AG09309 (cell line): ENCODE measurements at regions not wholly inside any gene's neighbourhood (a gene's known extent, or its start where the extent isn't known, plus 50 kb on each side); places are given as distances from the start of the nearest gene placed in this dataset.

Experiments used
- DNase-seq: peaks from one replicate; pipeline ENCODE4 v3.0.0-alpha.2; 2010; ENCODE audit warnings: low read depth
- H3K4me3 ChIP-seq: 2 replicates; pipeline ENCODE4 v1.5.1; 2011; ENCODE audit warnings: mild to moderate bottlenecking, low read depth, low read length, moderate library complexity; ENCODE audit not compliant: control insufficient read depth
- TF ChIP-seq, protein P1 (sequence below): IDR thresholded peaks from 2 replicates; pipeline ENCODE4 v1.5.1; 2011; ENCODE audit warnings: mild to moderate bottlenecking, low read depth, low read length, inconsistent platforms; ENCODE audit not compliant: insufficient read depth, control insufficient read depth; ENCODE audit errors: missing control alignments

DNA sequence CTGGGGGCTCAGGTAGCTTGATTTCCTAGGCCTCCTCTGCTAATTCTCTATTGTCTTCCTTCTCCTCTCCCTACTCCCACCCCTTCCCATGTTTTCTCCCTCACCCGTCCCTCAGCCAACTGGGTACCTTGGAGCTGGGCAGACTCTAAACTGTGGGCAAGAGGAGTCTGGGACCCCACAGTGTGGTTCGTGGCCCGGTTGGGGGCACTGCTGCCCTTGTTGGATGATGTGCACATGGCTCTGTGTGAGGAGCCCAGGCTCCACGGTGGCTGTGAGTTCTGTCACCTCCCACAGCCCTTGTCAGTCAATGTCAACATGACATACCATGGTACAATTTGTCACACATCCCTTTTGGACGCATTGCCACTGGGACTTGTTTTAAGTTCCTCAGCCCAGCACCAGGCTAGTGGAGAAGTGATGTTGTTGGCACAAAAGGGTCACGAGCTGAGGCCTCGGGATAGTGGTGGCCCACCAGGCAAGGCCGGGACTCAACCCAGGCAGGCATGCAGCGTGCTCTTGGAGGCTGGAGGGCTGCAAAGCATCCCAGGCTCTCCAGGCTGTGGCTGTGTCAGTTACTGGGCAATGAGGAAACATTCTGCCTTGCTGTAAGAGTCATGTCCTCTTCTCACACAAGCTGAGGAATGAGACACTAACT is 142.3 kb downstream of the TLE3 start:
- TF ChIP-seq, protein P1, sequence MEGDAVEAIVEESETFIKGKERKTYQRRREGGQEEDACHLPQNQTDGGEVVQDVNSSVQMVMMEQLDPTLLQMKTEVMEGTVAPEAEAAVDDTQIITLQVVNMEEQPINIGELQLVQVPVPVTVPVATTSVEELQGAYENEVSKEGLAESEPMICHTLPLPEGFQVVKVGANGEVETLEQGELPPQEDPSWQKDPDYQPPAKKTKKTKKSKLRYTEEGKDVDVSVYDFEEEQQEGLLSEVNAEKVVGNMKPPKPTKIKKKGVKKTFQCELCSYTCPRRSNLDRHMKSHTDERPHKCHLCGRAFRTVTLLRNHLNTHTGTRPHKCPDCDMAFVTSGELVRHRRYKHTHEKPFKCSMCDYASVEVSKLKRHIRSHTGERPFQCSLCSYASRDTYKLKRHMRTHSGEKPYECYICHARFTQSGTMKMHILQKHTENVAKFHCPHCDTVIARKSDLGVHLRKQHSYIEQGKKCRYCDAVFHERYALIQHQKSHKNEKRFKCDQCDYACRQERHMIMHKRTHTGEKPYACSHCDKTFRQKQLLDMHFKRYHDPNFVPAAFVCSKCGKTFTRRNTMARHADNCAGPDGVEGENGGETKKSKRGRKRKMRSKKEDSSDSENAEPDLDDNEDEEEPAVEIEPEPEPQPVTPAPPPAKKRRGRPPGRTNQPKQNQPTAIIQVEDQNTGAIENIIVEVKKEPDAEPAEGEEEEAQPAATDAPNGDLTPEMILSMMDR, result no peak
- no peak for DNase-seq
- no peak overlapping the region for H3K4me3 ChIP-seq

- TF ChIP-seq, protein P1, result no peak
- H3K4me3 ChIP-seq, result no peak overlapping the region
- DNase-seq, result no peak
Observed at GRCh38 chr15:69956417-69956816, 141.3 kb downstream of the TLE3 start.

DNA sequence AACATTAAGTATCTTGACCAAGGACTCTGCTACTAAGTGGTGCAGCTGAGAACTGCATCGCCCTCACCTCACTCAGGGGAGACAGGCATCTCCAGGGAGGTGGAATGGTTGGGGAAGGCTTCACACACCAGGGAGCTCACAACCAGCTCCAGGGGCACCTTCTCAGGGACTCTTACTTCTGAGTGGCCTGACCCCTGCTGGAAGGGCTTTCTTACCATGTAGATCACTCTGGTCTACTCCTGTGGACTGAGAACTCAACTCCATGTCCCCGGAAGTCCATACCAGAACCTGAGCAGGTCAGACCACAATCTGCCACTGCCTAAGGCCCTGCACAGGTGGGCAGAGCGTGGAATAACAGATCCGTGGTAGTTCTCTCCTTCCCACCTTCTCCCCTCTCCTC is 140.5 kb downstream of the TLE3 start:
- DNase-seq, result no peak
- TF ChIP-seq, protein P1, result no peak
- H3K4me3 ChIP-seq, result no peak overlapping the region

GRCh38 chr15:69958496-69959084 is 139.1 kb downstream of the TLE3 start:
- TF ChIP-seq, protein P1, result no peak
- no peak overlapping the region for H3K4me3 ChIP-seq
- no peak for DNase-seq

GRCh38 chr15:69962561-69962960 is 135.2 kb downstream of the TLE3 start:
- TF ChIP-seq, protein P1, result no peak
- H3K4me3 ChIP-seq, result no peak overlapping the region
- DNase-seq, result no peak

DNA sequence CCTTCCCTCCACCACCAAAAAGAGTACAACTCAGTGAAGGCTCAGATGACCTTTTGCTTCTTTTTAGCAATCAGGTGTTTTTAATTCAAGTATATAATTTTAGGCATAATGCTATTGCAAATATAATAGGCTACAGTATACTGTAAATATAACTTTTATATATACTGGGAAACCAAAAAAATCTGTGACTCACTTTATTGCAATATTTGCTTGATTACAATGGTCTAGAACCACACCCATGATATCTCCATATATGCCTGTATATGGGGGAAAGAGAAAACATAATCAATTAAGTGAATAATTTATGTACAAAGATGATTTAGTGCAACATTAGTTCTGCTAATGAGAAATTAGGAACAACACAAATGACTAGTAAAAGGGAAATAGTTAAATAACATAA is 134.3 kb downstream of the TLE3 start:
- TF ChIP-seq, protein P1, result no peak
- DNase-seq, result no peak
- H3K4me3 ChIP-seq, result no peak overlapping the region
